A673 (cell line): ENCODE measurements at regions not wholly inside any gene's neighbourhood (a gene's known extent, or its start where the extent isn't known, plus 50 kb on each side); places are given as distances from the start of the nearest gene placed in this dataset.

Experiments used
- BruUV-seq: library from RNA; stranded (reverse); fragments of 400-500 nt; replicated peaks from 2 replicates; lab custom pipeline; 2021; lab: Mats Ljungman, UMichigan
- CTCF ChIA-PET: fragments of 300-600 bp; sonication (Branson Sonifier 250); formaldehyde crosslinking; loops from one replicate; lab custom pipeline; 2022; ENCODE audit warnings: antibody characterized with exemption; lab: Charles Lee
- POLR2A ChIA-PET: fragments of 300-600 bp; sonication (Branson Sonifier 250); formaldehyde crosslinking; loops from one replicate; lab custom pipeline; 2022; ENCODE audit warnings: antibody characterized with exemption; ENCODE audit not compliant: low non-redundant PET; lab: Charles Lee
- DNase-seq: peaks from one replicate; pipeline ENCODE4 v3.0.0-alpha.2; 2015; ENCODE audit warnings: low spot score
- H3K27ac ChIP-seq: fragments of 200-600 bp; sonication (generic); 2 replicates; pipeline ENCODE4 v1.5.1; 2016; ENCODE audit warnings: mixed run types, low read depth, mild to moderate bottlenecking, mixed read lengths, antibody characterized with exemption, low read length; ENCODE audit not compliant: poor library complexity, severe bottlenecking
- H3K27me3 ChIP-seq: fragments of 200-600 bp; sonication (generic); replicated peaks from 2 replicates; pipeline ENCODE4 v1.6.1; 2017; ENCODE audit warnings: mixed run types, low read depth, mild to moderate bottlenecking, mixed read lengths, antibody characterized with exemption, low read length; ENCODE audit not compliant: insufficient read depth, poor library complexity
- H3K36me3 ChIP-seq: fragments of 200-600 bp; sonication (generic); 2 replicates; pipeline ENCODE4 v1.6.1; 2016; ENCODE audit warnings: mixed run types, mild to moderate bottlenecking, mixed read lengths, antibody characterized with exemption, low read length; ENCODE audit not compliant: insufficient read depth, poor library complexity, severe bottlenecking
- H3K4me1 ChIP-seq: fragments of 200-600 bp; sonication (generic); 2 replicates; pipeline ENCODE4 v1.6.1; 2017; ENCODE audit warnings: mixed run types, mild to moderate bottlenecking, mixed read lengths, antibody characterized with exemption, low read length; ENCODE audit not compliant: insufficient read depth, poor library complexity, severe bottlenecking
- H3K4me3 ChIP-seq: fragments of 200-600 bp; sonication (generic); 2 replicates; pipeline ENCODE4 v1.5.1; 2016; ENCODE audit warnings: low read depth, mixed run types, mild to moderate bottlenecking, mixed read lengths, low read length; ENCODE audit not compliant: poor library complexity, severe bottlenecking
- H3K9me3 ChIP-seq: fragments of 200-600 bp; sonication (generic); 2 replicates; pipeline ENCODE4 v1.6.1; 2016; ENCODE audit warnings: mixed run types, low read depth, mild to moderate bottlenecking, mixed read lengths, antibody characterized with exemption, low read length; ENCODE audit not compliant: poor library complexity, severe bottlenecking
- EZH2 ChIP-seq: fragments of 200-600 bp; sonication (generic); IDR thresholded peaks from 2 replicates; pipeline ENCODE4 v1.6.1; 2017; ENCODE audit warnings: borderline replicate concordance, low read depth, mild to moderate bottlenecking, mixed read lengths, antibody characterized with exemption, low read length; ENCODE audit not compliant: poor library complexity, severe bottlenecking
- intact Hi-C: fragments of 100-400 bp; cut with micrococcal nuclease; formaldehyde crosslinking; loops from one replicate; pipeline ENCODE4 v1.10.0; 2022; ENCODE audit not compliant: unreplicated experiment
- TF ChIP-seq, protein P1 (sequence below): fragments of 300-800, 200-600 bp; sonication (generic); conservative IDR thresholded peaks from 2 replicates; pipeline ENCODE4 v1.5.1; 2017; ENCODE audit warnings: low read depth, mild to moderate bottlenecking, antibody characterized with exemption, low read length, moderate library complexity, mixed read lengths

DNA sequence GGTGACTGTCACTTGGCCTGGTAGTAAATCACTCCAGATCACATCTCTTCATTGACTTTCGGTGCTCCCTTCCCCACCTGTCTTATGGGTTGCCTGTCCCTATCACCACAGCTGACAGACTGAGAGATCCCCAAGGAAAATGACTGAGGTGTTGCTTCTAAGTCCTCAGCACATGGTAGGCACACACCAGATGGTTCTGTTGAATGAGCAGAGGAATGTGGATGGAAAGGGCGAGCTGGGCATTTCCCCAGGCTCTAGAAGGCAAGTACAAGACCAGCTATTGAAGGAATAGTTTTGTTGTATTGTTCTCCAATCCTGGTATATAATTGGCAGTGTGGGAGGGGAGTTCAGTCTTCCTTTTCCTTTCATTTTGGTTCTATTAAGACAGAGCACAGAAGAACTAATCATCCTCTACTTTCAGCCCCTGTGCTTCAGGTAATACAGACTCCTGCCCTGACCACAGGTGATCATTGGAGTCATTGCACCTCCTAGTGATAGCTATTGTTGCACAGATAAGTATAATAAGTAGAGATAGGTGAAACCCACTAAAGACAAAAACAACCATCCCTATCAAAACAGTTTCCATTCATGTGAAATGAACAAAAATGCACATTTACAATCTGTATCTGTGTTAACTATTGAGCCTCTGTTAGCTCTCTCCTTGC, 158.6 kb downstream of the TRAM1L1 start:
- intact Hi-C loops: no loop called here
- H3K27ac ChIP-seq: no peak overlapping the region
- H3K27me3 ChIP-seq: no peaks in the 10 kb centered on the region
- ChIA-PET POLR2A (no interaction called here), CTCF (no interaction called here)
- no peak for DNase-seq
- no peak overlapping the region for H3K4me3 ChIP-seq
- BruUV-seq: no TSS peak
- peaks cover 10% of the 10 kb centered on the region for H3K4me1 ChIP-seq
- no peaks in the 10 kb centered on the region for H3K9me3 ChIP-seq
- no peaks in the 10 kb centered on the region for H3K36me3 ChIP-seq
- TF ChIP-seq, protein P1, sequence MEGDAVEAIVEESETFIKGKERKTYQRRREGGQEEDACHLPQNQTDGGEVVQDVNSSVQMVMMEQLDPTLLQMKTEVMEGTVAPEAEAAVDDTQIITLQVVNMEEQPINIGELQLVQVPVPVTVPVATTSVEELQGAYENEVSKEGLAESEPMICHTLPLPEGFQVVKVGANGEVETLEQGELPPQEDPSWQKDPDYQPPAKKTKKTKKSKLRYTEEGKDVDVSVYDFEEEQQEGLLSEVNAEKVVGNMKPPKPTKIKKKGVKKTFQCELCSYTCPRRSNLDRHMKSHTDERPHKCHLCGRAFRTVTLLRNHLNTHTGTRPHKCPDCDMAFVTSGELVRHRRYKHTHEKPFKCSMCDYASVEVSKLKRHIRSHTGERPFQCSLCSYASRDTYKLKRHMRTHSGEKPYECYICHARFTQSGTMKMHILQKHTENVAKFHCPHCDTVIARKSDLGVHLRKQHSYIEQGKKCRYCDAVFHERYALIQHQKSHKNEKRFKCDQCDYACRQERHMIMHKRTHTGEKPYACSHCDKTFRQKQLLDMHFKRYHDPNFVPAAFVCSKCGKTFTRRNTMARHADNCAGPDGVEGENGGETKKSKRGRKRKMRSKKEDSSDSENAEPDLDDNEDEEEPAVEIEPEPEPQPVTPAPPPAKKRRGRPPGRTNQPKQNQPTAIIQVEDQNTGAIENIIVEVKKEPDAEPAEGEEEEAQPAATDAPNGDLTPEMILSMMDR: no peak
- TF ChIP-seq EZH2: no peak

DNA sequence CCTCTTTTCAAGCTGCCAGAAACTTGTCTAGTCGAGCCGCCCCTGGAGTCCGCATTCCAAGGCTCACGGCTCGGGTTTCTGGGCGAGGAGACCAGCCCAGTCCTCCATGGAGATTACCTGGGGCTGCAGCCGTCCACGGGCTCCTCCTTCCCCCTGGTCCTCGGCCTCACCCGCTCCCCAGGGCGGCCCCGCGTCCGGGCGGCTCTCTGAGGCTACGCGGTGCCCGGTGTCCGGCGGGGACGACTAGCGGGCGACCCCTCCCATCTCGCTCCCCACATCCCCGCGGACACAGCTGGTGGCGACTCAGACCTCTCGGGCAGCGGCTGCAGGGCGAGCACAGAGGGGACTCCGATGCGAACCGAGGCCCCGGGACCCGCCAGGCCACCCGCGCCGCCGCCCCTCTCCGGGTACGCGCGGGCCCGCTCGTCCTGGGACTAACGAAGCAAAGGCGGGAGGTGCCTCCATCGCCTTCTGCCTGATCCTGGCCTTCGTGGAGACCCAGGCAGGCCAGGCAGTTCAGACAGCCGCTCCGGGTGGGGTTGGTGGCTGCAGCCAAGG, 159.4 kb downstream of the TRAM1L1 start:
- DNase-seq: peak; percentile 19
- TF ChIP-seq EZH2: no peak
- TF ChIP-seq, protein P1: no peak
- H3K4me3 ChIP-seq: peak overlapping the region; percentile 34

DNA sequence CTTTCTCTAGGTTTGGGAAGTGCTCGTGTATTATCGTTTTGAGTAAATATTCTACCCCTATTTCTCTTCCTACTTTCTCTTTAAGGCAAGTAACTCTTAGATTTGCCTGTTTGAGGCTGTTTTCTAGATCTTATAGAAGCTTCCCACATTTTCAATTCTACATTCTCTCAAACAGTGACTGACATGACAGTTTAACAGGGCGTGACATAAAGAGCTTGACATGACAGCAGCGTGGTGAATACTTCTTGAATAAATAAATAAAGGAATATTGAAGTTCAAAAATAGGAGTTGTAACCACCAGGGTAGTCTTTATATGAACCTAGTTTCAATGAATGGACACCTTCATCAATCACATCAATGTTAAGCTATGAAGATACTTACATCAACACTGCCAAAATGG, 162.0 kb downstream of the TRAM1L1 start:
- no peak for DNase-seq
- intact Hi-C loops: no loop called here
- Histone ChIP-seq H3K27me3 (no peaks in the 10 kb centered on the region), H3K9me3 (no peaks in the 10 kb centered on the region), H3K36me3 (no peaks in the 10 kb centered on the region), H3K4me1 (peaks cover 10% of the 10 kb centered on the region), H3K4me3 (no peak overlapping the region), H3K27ac (no peak overlapping the region)
- no TSS peak for BruUV-seq
- POLR2A ChIA-PET: no interaction called here
- CTCF ChIA-PET: no interaction called here
- TF ChIP-seq EZH2: no peak
- TF ChIP-seq, protein P1: no peak

More for the DNA sequence above, 159.4 kb downstream of the TRAM1L1 start:
- peaks cover 10% of the 10 kb centered on the region for H3K4me1 ChIP-seq
- H3K27ac ChIP-seq: no peak overlapping the region
- intact Hi-C loops: no loop called here
- H3K27me3 ChIP-seq: no peaks in the 10 kb centered on the region
- H3K36me3 ChIP-seq: no peaks in the 10 kb centered on the region
- H3K9me3 ChIP-seq: no peaks in the 10 kb centered on the region
- no TSS peak for BruUV-seq
- ChIA-PET CTCF (no interaction called here), POLR2A (no interaction called here)
